Stimulated activated CD4-positive, alpha-beta T cell treated with anti-CD3 and anti-CD28 coated beads, Interleukin-1b, Interleukin-23, amount 100 ng/mL, for 4 hours (primary cell): ENCODE measurements at regions not wholly inside any gene's neighbourhood (a gene's known extent, or its start where the extent isn't known, plus 50 kb on each side); places are given as distances from the start of the nearest gene placed in this dataset.
"Not testable (repeated sequence)": the region's sequence is repeated elsewhere in the genome, so short reads cannot be mapped to it uniquely, and the experiment has no call there.

ENCODE experiments used
- DNase-seq, 2 donors: peaks; one replicate each; pipeline ENCODE4 v3.0.0-alpha.2; 2020; ENCODE audit warnings: low read depth in 2 of 2

DNA sequence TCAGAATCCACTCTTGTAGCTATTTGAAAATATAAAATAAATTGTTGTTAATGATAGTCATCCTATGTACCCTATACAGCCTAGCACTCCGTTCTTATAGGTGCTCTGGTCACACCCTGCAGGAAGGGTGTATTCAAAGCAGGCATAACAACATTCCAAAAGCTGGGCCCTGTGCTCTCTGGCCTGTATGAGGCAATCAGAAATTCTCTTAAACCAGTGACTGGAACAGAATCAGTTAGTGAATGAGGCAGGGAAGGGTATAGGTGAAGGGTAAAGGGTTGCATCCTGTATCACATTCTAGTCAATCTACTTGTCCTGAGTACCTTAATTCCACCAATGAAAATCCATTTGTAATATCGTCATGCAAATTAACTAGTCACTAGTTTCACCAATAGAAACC, 154.5 kb upstream of the ZNF217 start:
- DNase-seq: no peak

DNA sequence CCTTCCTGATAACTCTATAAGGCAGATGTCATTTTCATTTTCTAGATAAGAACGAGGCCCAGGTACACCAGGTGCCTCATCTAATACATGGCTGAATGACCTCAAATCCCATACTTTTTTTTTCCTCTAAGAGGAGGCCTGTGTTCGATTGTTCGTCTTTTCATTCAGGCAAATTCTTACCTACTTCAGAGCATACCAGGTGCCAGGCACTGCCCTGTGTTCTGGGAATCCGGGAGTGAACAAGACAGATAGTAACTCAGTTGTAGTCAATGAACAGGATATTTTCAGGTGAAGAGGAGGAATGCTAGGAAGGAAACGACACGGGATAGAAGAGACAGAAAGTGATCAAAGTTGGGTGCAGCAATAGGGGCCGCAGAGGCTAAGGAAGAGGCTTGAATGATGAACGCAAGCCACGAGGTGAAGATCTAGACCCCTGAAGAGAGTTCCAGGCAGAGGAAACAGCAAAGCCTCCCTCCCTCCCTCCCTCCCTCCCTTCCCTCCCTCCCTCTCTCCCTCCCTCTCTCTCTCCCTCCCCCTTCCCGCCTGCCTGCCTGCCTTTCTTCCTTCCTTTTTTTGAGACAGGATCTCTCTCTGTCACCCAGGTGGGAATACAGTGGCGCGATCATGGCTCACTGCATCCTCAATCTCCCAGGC, 150.1 kb upstream of the ZNF217 start:
- no peak for DNase-seq

DNA sequence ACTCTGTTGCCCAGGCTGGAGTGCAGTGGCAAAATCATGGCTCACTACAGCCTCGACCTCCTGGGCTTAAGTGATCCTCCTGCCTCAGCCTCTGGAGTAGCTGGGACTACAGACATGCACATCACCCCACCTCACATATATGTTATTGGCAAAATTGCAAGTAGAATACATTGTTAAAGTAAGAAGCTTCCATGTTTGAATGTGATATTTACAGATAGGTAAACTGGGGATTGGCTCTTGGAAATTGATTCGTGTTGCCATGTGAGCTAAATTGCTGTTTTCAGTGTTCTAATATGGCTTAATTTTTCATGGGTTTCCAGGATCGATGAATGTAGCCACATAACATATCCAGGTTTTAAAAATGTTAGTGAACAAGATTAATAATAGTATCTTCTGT, 149.0 kb upstream of the ZNF217 start:
- no peak for DNase-seq

DNA sequence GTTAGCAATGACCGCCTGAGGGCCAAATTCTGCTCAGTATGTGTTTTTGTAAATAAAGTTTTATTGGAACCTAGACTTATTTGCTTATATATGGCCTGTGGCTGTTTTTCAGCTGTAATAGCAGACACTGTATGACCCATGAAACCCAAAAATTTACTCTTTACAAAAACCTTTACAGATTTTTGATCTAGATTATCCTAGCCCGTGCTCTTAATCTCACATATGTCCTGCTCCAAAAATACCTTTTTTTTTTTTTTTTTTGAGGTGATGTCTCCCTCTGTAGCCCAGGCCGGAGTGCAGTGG, 148.0 kb upstream of the ZNF217 start:
- DNase-seq: no peak

DNA sequence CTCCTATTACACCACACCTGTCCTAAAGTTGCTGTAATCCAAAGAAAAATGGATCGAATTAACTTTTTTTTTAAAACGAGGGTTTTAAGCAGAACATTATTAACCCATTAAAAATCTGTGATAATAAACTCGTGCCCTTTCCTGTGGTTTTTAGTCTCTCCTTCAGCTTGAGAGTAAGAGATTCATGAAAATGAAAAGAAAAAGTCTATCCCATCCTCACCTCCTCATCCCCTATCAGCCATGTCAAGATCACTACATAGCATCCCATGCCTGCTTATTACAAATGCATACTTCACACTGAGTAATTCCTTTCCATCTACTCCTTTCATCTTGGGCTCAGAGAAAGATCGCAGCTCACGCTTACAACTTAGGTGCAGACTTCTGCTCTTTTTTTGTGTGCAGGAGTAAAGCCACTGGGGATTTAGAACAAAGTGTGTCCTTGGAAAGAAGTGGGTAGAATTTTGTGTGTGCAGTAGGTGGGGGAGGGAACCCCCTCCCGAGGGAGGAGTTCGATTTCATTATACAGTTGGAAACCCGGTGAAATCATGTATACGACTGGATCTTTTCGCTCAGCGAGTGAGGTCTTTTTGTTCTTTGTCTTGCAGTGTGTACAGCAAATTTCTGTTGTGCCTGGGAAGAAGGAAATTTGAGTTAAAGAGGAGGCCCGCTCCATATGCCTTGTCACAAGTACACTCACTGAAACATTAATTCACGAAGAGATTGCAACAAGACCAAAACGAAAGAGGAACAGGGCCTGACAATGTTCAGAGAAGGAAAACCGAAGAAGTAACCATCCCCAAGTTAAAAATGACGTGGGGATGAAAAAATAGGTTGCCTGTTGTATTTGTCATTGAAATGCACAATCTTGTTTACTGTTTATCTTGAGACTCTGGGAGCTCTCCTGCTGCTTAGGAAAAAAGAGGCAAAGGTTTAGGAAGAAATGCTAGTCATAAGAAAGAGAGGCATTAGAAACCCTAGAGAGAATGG, 146.5 kb upstream of the ZNF217 start:
- no peak for DNase-seq

DNA sequence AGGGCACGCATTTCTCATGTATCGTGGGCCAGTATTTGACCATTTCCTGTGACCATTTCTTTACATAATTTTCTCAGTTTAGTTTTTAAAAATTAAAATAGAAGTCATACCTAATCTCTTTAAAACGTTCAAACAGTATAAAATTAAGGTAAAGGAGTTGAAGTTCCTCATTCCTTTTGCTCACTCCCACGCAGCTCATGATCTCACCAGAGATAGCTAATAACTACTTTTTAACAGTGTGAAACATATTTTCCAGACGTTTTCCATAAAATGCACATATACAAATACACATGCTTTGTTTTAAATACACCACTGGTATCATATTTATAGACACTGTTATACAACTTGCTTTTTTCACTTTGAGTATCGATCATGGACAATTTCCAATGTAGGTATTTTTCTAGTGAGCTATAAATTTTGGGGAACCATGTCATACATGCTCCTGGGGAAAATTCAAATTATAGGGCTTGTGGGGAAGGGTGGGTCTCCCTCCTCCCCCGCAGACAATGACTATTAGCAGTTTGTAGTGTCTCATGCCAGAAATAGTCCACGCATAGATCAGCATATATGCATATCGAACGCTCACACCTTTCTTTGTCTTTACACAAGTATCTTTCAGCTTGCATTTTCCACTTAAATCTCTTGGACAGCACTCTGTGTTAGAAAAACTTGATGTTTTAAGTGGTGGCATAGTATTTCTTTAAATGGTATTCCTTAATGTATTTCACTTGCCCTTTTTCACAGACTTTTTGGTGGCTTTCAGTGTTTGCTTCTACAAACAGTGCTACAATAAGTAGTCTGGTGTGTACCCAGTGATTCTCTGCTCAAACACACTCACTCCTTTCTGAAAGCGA, 145.5 kb upstream of the ZNF217 start:
- no peak for DNase-seq

DNA sequence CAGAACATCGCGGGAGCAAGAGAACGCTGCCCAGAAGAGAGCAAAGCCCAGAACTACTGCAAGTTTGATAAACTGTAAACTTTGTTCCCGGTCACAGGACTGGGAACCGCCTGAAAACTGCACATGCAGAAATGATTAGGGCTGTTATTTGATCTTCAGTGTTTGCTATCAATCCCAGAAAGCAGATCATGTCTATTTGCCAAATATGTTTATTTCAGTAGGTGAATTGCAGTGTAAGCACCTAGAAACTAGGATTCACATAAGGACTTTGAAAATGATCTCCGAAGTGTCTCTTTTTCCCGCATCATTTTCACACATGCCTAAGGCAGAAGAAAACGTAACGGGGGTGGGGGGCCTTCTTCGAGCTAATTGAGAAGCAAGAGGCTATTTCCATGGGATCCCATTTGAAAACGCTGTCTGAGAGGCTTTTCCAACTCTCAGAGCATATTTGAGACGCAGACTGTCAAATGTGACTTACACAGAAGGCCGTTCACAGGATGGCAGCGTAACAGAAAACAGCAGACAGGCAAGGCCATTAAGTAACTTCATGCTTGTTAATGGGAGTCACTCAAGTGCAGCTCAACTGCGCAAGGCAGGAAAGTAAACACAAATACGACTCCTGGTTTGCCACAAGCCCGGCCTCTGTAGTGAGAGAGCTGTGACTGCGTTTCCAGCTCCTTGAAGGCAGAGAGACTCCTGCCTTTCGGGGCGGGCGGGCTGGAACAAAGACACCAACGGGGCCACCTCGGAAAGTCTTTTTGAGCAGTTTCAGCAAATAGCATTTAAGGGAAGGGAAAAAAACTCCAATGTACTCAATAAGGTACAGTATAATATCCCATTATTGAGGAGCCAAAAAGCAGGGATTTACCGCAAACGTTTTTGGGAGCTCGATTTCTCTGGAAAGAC, 144.7 kb upstream of the ZNF217 start:
- DNase-seq: no peak

DNA sequence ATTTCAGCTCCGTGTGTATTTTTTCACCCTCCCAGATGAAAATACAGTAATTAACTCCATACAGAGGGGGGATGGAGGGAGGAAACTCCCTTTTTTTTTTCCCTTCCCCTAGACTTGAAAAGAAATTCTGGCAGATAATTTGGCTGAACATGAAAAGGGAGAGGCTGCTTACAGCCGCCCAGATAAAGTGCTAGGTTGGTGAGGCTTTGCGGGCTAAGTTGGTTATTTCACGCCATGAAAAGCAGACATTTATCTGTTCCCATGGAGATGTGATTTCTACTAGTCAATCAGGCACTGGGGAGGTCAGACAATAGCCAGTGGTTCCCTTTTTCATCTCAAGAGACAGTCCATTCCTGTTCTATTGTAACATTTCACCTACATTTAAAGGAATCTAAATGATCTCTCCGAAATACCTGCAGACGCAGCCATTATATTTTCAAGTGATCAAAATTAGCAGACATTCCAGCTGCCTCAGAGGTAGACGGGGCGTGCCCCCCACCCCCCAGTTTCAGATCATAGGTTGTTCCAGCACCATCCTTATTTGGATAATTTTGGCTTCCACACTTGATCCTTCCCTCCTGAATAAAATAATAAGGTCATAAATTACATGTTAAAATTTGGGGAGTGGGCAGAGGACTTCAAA, 143.9 kb upstream of the ZNF217 start:
- no peak for DNase-seq

DNA sequence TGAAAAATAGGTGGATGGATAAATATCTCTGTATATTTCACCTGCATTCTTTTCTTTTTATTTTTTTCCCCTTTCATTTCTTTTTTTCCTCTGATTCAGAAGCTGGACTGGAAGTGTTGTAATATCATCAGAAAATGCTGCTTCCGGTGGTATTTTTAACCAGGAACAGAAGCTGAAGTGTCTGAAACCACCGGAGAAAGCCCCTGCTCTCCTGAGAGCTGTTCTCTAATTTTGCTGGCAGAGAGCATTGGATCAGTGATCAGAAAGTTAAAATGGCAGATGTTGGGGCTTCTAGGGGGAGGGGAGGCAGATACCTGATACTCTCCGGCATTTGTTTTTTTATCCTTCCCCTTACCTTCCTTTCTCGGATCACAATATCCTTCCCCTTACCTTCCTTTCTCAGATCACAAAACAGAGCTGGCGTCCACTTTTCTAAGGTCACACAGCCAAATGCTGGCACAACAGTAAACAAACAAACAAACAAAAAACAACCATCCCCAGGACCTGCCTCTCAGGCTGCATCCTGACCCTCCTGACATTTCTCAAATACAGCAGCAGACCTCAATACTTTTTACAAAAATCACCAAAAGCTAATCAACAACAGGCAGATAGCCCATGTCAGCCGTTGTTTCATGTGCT, 143.2 kb upstream of the ZNF217 start:
- DNase-seq: no peak

DNA sequence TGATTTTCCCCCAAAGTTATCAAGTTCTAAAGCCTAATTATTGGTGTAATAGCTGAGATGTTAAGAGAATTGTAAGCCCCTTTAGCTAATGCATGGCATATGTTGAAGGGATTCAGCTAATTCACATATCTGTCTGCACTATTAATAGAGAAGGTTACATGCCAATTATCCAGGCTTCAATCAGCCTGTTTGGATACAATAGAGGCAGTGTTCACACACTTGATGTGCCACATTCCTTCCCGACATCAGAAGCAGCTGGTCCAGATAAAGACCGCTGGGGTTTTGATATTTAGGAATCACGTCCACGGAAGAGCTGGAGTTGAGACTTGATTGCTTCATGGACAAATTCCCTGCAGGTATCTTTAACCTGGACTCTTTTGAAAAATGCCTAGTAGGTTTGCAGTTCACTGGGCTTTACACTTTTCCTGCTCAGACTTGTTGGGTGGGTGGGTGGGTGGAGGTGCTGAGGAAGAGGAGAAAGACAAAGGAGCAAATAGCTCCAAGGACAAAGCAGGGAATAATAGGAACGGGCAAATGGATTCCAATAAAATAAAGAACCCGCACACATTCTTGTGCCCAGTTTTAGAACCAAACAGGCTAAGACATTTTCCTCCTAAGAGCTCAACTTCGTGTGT, 142.6 kb upstream of the ZNF217 start:
- no peak for DNase-seq

DNA sequence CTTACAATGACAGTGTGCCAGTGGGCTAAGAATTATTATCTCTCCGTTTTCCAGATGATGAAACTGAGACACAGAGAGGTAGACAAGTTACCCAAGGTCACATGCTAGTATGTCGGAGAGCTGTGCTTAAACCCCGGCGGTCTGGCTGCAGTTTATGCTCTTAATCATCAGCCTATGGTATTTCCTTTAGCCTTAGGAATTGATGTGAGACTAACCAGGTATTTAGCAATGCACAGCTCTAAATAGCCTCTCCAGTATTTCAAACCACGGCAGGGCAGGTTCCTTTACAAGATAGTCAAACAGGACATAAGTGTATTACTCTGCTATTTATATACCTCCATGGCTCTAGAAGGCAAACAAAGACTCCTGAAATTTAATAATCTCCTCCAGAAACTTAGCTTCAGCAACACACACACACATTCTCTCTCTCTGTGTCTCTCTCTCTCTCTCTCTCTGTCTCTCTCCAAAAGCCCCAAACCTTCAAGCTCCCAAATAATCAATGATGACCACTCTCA, 142.0 kb upstream of the ZNF217 start:
- no peak for DNase-seq

DNA sequence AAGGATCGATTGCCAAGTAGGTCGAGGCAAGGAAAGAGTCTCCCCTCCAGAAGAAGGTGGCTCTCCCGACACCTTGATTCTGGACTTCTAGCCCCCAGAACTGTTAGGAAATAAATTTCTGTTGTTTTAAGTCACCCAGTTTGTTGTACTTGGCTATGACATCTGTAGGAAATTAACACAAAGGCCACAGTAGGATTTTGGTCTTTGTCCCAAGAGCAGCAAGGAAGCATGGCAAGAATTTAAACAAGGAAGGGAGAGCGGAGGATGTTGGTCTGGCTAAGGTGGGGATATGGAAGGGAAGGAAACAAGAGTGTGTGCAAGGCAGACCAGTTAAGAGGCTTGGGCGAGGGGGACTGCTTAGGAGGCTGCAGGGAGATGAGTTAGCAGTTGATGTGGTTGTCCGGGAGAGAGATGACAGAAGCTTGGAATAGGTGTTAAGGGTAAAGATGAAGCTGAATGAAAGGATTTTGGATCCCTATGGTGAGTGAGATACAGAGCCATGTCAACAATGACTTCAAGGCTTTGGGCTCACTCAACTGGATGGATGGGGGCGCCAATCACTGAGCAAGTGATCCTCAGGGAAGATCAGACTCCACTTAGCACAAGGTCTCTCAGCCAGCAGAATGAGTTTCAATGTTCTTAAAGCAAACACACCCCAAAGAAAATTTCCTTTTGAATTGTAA, 140.5 kb upstream of the ZNF217 start:
- no peak for DNase-seq

DNA sequence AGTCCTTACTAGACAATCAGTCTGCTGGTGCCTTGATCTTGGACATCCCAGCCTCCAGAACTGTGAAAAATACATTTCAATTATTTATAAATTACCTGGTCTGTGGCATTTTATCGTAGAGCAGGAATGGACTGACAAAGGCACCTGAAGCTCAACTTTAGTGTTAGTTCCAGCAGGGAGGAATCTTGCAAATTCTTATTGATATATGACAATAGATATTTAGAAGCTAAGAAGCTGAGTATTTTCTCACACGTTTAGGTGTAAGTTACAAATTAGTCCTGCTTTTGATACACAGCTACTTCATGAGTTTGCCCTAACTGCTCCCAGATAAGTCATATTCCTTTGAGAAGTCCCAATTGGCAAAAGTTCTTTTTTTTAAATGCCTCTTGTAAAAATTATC, 138.0 kb upstream of the ZNF217 start:
- no peak for DNase-seq

DNA sequence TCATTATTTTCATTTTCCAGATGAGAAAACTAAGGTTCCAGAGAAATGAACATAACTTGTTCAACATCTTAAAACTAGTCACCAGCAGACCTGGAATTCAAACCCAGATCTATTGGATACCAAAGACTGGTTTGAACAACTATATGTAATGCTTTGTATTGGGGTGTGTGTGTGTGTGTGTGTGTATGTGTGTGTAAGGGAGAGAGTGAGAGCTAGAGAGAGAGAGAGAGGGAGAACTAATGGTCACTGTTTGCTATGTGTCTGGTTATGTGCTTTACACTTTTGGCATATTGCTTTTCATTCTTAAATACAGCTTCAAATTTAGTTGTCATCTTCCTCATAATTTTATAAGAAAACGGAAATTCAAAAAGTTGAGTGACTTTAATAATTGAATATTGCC, 134.7 kb upstream of the ZNF217 start:
- DNase-seq: no peak

DNA sequence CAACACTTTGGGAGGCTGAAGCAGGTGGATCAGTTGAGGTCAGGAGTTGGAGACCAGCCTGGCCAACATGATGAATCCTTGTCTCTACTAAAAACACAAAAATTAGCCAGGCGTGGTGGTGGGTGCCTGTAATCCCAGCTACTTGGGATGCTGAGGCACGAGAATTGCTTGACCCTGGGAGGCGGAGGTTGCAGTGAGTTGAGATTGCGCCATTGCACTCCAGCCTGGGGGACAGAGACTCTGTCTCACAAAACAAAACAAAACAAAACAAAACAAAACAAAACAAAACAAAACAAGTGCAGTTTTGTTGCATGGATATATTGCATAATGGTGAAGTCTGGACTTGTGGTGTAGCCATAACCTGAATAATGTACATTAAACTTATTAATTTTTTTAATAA, 133.6 kb upstream of the ZNF217 start:
- not testable (repeated sequence) for DNase-seq

DNA sequence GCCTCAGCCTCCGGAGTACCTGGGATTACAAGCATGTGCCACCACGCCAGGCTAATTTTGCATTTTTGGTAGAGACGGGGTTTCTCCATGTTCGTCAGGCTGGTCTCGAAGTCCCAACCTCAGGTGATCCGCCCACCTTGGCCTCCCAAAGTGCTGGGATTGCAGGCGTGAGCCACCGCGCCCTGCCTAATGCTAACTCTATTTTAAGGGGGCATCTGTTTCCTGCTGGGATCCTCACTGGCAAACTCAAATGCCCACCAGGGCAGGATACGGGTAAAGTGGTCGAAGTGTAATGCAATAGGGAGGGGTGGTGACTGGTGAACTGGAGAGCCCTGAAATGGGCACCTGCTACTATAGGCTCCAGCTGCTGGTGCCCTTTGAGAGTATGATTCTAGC, 131.9 kb upstream of the ZNF217 start:
- DNase-seq: no peak

DNA sequence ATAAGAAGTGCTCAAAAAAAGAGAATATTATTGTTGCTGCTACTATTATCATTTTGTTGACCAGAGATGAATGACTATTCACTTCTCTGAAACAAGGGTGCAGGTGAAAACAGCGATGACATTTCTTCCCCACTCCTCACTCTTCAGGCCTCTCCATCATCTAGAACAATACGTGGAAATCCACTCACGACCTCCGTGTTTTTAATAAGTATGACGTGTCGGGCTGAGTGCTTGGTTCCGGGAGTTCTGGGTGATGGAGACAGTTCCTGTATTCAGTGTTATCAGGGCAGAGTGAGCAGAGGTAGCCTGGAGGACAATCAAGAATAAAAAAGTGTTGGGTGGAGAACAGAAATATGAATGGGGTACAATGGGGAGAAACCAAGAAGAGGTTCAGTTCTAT, 130.0 kb upstream of the ZNF217 start:
- no peak for DNase-seq

DNA sequence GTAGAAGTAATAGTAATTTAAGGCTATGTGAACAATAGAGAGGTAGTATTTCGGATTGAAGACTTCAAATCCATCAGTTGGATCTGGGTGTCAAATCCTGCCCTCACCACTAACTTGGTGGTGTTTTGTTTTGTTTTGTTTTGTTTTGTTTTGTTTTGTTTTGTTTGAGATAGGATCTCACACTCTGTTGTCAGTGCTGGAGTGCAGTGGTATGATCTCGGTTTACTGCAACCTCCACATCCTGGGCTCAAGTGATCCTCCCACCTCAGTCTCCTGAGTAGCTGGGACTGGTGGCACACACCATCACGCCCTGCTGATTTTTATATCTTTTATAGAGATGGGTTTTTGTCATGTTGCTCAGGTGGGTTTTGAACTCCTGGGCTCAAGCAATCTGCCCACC, 129.4 kb upstream of the ZNF217 start:
- no peak for DNase-seq

DNA sequence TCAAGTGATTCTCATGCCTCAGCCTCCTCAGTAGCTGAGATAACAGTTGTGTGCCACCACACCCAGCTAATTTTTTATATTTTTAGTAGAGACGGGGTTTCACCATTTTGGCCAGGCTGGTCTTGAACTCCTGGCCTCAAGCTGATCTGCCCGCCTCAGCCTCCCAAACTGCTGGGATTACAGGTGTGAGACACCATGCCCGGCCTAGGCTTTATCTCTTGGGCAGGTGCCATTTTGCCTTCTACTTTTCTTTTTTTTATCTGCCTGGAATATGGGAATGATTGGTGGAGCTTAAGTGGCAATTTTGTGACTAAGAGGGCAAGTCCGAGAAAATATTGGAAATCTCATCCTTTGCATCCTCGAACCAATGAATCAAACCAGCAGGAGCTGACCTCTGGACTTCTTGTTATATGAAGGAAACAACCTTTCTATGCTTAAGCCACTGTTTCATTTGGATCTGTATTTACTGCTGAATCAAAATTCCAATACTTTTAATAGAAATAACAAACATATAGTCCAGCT, 128.9 kb upstream of the ZNF217 start:
- DNase-seq: no peak
